BLaER1 (cell line): ENCODE measurements at regions not wholly inside any gene's neighbourhood (a gene's known extent, or its start where the extent isn't known, plus 50 kb on each side); places are given as distances from the start of the nearest gene placed in this dataset.
"Not testable (repeated sequence)": the region's sequence is repeated elsewhere in the genome, so short reads cannot be mapped to it uniquely, and the experiment has no call there.

ENCODE experiments used
- H3K27ac ChIP-seq: shearing (Covaris generic); formaldehyde crosslinking; 2 replicates; pipeline ENCODE4 v1.8.1; 2022
- H3K27me3 ChIP-seq: shearing (Covaris generic); formaldehyde crosslinking; 2 replicates; pipeline ENCODE4 v1.8.1; 2022
- H3K36me3 ChIP-seq: shearing (Covaris generic); formaldehyde crosslinking; 2 replicates; pipeline ENCODE4 v1.8.1; 2022
- H3K4me1 ChIP-seq: shearing (Covaris generic); formaldehyde crosslinking; 2 replicates; pipeline ENCODE4 v1.8.1; 2022
- H3K4me2 ChIP-seq: shearing (Covaris generic); formaldehyde crosslinking; 2 replicates; pipeline ENCODE4 v1.8.1; 2022
- H3K4me3 ChIP-seq: shearing (Covaris generic); formaldehyde crosslinking; 2 replicates; pipeline ENCODE4 v1.8.1; 2022
- H3K9ac ChIP-seq: shearing (Covaris generic); formaldehyde crosslinking; 2 replicates; pipeline ENCODE4 v1.8.1; 2022
- H3K9me3 ChIP-seq: shearing (Covaris generic); formaldehyde crosslinking; 2 replicates; pipeline ENCODE4 v1.8.1; 2022
- H4K20me1 ChIP-seq: shearing (Covaris generic); formaldehyde crosslinking; 2 replicates; pipeline ENCODE4 v1.8.1; 2022
- Cebpa-rat ChIP-seq: shearing (Covaris generic); IDR thresholded peaks from 2 replicates; pipeline ENCODE4 v1.8.1; 2022

GRCh38 chr20:28562510-28562898 lies 2695.0 kb upstream of the DEFB115 start:
- TF ChIP-seq Cebpa-rat, result no peak
- Histone ChIP-seq H3K4me1 (no peaks in the 10 kb centered on the region), H3K27me3 (no peaks in the 10 kb centered on the region), H3K4me2 (no peak overlapping the region), H3K27ac (no peak overlapping the region), H3K36me3 (peaks cover 17% of the 10 kb centered on the region; the same call in 1 of the 2 replicates), H3K9ac (no peak overlapping the region), H3K4me3 (no peak overlapping the region), H3K9me3 (no peaks in the 10 kb centered on the region), H4K20me1 (no peaks in the 10 kb centered on the region)

GRCh38 chr20:28562899-28563521 lies 2694.5 kb upstream of the DEFB115 start:
- H3K9ac ChIP-seq, H3K4me2 ChIP-seq, H3K4me3 ChIP-seq, H3K4me1 ChIP-seq, H3K9me3 ChIP-seq, H3K27ac ChIP-seq, H3K27me3 ChIP-seq, H4K20me1 ChIP-seq: not testable (repeated sequence)
- peaks cover 17% of the 10 kb centered on the region; the same call in 1 of the 2 replicates for H3K36me3 ChIP-seq

- peaks cover 17% of the 10 kb centered on the region; the same call in 1 of the 2 replicates for H3K36me3 ChIP-seq
- H3K9ac ChIP-seq, H3K9me3 ChIP-seq, H3K4me2 ChIP-seq, H3K4me3 ChIP-seq, H3K27me3 ChIP-seq, H3K27ac ChIP-seq, H4K20me1 ChIP-seq, H3K4me1 ChIP-seq: not testable (repeated sequence)
Observed at GRCh38 chr20:28564024-28564423, 2693.4 kb upstream of the DEFB115 start.

- H3K4me1 ChIP-seq, H3K27me3 ChIP-seq, H4K20me1 ChIP-seq, H3K4me3 ChIP-seq, H3K27ac ChIP-seq, H3K9ac ChIP-seq, H3K9me3 ChIP-seq, H3K4me2 ChIP-seq: not testable (repeated sequence)
- peaks cover 17% of the 10 kb centered on the region; the same call in 1 of the 2 replicates for H3K36me3 ChIP-seq
Observed at GRCh38 chr20:28564688-28565463, 2692.6 kb upstream of the DEFB115 start.

GRCh38 chr20:28575991-28576390 lies 2681.5 kb upstream of the DEFB115 start:
- not testable (repeated sequence) for H3K36me3 ChIP-seq, H3K9ac ChIP-seq, H3K4me3 ChIP-seq, H4K20me1 ChIP-seq, H3K27me3 ChIP-seq, H3K27ac ChIP-seq, H3K4me2 ChIP-seq, H3K9me3 ChIP-seq, H3K4me1 ChIP-seq

- H3K27ac ChIP-seq, H3K4me3 ChIP-seq, H3K4me2 ChIP-seq, H3K9me3 ChIP-seq, H3K9ac ChIP-seq, H4K20me1 ChIP-seq, H3K27me3 ChIP-seq, H3K4me1 ChIP-seq, H3K36me3 ChIP-seq: not testable (repeated sequence)
Observed at GRCh38 chr20:28591680-28592079, 2665.8 kb upstream of the DEFB115 start.

- not testable (repeated sequence) for H3K27me3 ChIP-seq, H3K4me1 ChIP-seq, H3K9me3 ChIP-seq, H3K27ac ChIP-seq, H4K20me1 ChIP-seq, H3K9ac ChIP-seq, H3K36me3 ChIP-seq, H3K4me3 ChIP-seq, H3K4me2 ChIP-seq
Observed at GRCh38 chr20:28593383-28593782, 2664.1 kb upstream of the DEFB115 start.

GRCh38 chr20:28594476-28594875 lies 2663.0 kb upstream of the DEFB115 start:
- not testable (repeated sequence) for H3K4me1 ChIP-seq, H4K20me1 ChIP-seq

GRCh38 chr20:28602006-28602402 lies 2655.5 kb upstream of the DEFB115 start:
- H3K9ac ChIP-seq, result peak overlapping the region; percentile 76
- H3K36me3 ChIP-seq, H3K27me3 ChIP-seq, H4K20me1 ChIP-seq, H3K9me3 ChIP-seq, H3K4me1 ChIP-seq: not testable (repeated sequence)
- H3K27ac ChIP-seq, result peak overlapping the region; percentile 62; the same call in 1 of the 2 replicates
- peak overlapping the region; percentile 71 for H3K4me3 ChIP-seq
- peak overlapping the region; percentile 56 for H3K4me2 ChIP-seq

More at GRCh38 chr20:28594476-28594875, 2663.0 kb upstream of the DEFB115 start:
- H3K4me3 ChIP-seq, H3K4me2 ChIP-seq, H3K9me3 ChIP-seq, H3K27ac ChIP-seq, H3K36me3 ChIP-seq, H3K9ac ChIP-seq, H3K27me3 ChIP-seq: not testable (repeated sequence)

GRCh38 chr20:28602403-28603217 lies 2654.9 kb upstream of the DEFB115 start:
- Histone ChIP-seq H3K4me3 (peak overlapping the region; percentile 71), H3K4me2 (peak overlapping the region; percentile 56), H3K27ac (peak overlapping the region; percentile 62), H3K9ac (peak overlapping the region; percentile 76)
- H3K27me3 ChIP-seq, H3K36me3 ChIP-seq, H3K4me1 ChIP-seq, H4K20me1 ChIP-seq, H3K9me3 ChIP-seq: not testable (repeated sequence)

- H3K4me2 ChIP-seq, result peak overlapping the region; percentile 56
- not testable (repeated sequence) for H3K4me1 ChIP-seq, H3K27me3 ChIP-seq, H3K9me3 ChIP-seq, H3K36me3 ChIP-seq, H4K20me1 ChIP-seq
- peak overlapping the region; percentile 71 for H3K4me3 ChIP-seq
- H3K27ac ChIP-seq, result peak overlapping the region; percentile 62
- H3K9ac ChIP-seq, result peak overlapping the region; percentile 76
Observed at GRCh38 chr20:28603218-28603577, 2654.3 kb upstream of the DEFB115 start.
